C4-2B (cell line): ENCODE measurements at regions not wholly inside any gene's neighbourhood (a gene's known extent, or its start where the extent isn't known, plus 50 kb on each side); places are given as distances from the start of the nearest gene placed in this dataset.

ENCODE experiments used
- ZFX ChIP-seq: fragments of 450-650 bp; IDR thresholded peaks from 2 replicates; pipeline ENCODE4 v1.6.1; 2017
- TF ChIP-seq, protein P1 (sequence below): fragments of 450-650 bp; conservative IDR thresholded peaks from 2 replicates; pipeline ENCODE4 v1.5.1; 2017; ENCODE audit warnings: mild to moderate bottlenecking

DNA sequence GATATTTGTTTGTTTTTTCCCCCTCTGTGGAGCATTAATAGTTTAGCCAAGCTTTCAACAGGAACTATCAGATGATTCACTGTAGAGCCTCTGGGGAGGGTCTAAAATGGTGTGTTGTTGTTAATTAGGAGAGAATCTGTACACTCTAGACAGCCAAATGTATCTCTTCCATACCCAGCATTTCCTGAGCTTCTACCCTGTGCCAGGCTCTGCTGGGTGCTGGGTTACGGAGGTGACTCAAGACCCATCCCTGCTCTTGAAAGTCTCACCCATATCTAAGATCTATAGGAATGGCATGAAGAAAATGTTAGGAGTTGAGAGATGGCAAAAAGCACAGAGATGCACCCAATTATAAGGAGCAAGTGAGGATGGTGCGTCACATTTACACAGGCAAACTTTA is 245.8 kb downstream of the C12orf75 start:
- TF ChIP-seq, protein P1, sequence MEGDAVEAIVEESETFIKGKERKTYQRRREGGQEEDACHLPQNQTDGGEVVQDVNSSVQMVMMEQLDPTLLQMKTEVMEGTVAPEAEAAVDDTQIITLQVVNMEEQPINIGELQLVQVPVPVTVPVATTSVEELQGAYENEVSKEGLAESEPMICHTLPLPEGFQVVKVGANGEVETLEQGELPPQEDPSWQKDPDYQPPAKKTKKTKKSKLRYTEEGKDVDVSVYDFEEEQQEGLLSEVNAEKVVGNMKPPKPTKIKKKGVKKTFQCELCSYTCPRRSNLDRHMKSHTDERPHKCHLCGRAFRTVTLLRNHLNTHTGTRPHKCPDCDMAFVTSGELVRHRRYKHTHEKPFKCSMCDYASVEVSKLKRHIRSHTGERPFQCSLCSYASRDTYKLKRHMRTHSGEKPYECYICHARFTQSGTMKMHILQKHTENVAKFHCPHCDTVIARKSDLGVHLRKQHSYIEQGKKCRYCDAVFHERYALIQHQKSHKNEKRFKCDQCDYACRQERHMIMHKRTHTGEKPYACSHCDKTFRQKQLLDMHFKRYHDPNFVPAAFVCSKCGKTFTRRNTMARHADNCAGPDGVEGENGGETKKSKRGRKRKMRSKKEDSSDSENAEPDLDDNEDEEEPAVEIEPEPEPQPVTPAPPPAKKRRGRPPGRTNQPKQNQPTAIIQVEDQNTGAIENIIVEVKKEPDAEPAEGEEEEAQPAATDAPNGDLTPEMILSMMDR, result no peak
- no peak for TF ChIP-seq ZFX
